ENCODE measurements at regions not wholly inside any gene's neighbourhood (a gene's known extent, or its start where the extent isn't known, plus 50 kb on each side); places are given as distances from the start of the nearest gene placed in this dataset.

- Histone ChIP-seq H3K27ac (ENCODE audit: low read length) (no peak overlapping the region), H3K79me2 (ENCODE audit: low read length) (no peaks in the 10 kb centered on the region), H3K4me2 (ENCODE audit: low read depth, low read length) (no peak overlapping the region), H3K4me1 (ENCODE audit: low read length) (peaks cover 25% of the 10 kb centered on the region), H3K9me3 (replicated peaks; ENCODE audit: insufficient read depth, low read length) (no peaks in the 10 kb centered on the region), H2AFZ (ENCODE audit: low read length) (no peak overlapping the region), H3F3A (ENCODE audit: insufficient read depth, low read length) (peaks cover 20% of the 10 kb centered on the region), H3K9ac (ENCODE audit: low read length) (no peak overlapping the region), H3K27me3 (replicated peaks; ENCODE audit: insufficient read depth, low read length) (no peaks in the 10 kb centered on the region), H3K4me3 (ENCODE audit: low read length) (no peak overlapping the region), H3K9me2 (replicated peaks; ENCODE audit: insufficient read depth, low read length) (no peaks in the 10 kb centered on the region), H4K20me1 (ENCODE audit: insufficient read depth, low read length) (no peaks in the 10 kb centered on the region), H3K36me3 (replicated peaks; ENCODE audit: insufficient read depth, low read length) (no peaks in the 10 kb centered on the region)
- TF ChIP-seq EZH2 (optimal IDR thresholded peaks at IDR 0.05; ENCODE audit: low read depth, low read length) = no peak
- TF ChIP-seq EZH2phosphoT487 (IDR thresholded peaks at IDR 0.05; ENCODE audit: low read length) = no peak
- no peak for TF ChIP-seq CTCF (IDR thresholded peaks at IDR 0.05; ENCODE audit: low read length)
- DNase-seq = no peak
Observed at GRCh38 chr2:7992612-7993602, 688.9 kb upstream of the ID2 start.

GRCh38 chr2:7994397-7994951 is 687.4 kb upstream of the ID2 start:
- Histone ChIP-seq H4K20me1 (ENCODE audit: insufficient read depth, low read length) (no peaks in the 10 kb centered on the region), H2AFZ (ENCODE audit: low read length) (no peak overlapping the region), H3K36me3 (replicated peaks; ENCODE audit: insufficient read depth, low read length) (no peaks in the 10 kb centered on the region), H3K9me2 (replicated peaks; ENCODE audit: insufficient read depth, low read length) (no peaks in the 10 kb centered on the region), H3K4me2 (ENCODE audit: low read depth, low read length) (no peak overlapping the region), H3K9me3 (replicated peaks; ENCODE audit: insufficient read depth, low read length) (no peaks in the 10 kb centered on the region), H3K4me1 (ENCODE audit: low read length) (peaks cover 25% of the 10 kb centered on the region), H3K27ac (ENCODE audit: low read length) (no peak overlapping the region), H3K4me3 (ENCODE audit: low read length) (no peak overlapping the region), H3K79me2 (ENCODE audit: low read length) (no peaks in the 10 kb centered on the region), H3F3A (ENCODE audit: insufficient read depth, low read length) (peaks cover 20% of the 10 kb centered on the region), H3K9ac (ENCODE audit: low read length) (no peak overlapping the region), H3K27me3 (replicated peaks; ENCODE audit: insufficient read depth, low read length) (no peaks in the 10 kb centered on the region)
- TF ChIP-seq EZH2 (optimal IDR thresholded peaks at IDR 0.05; ENCODE audit: low read depth, low read length) (no peak), EZH2phosphoT487 (IDR thresholded peaks at IDR 0.05; ENCODE audit: low read length) (no peak), CTCF (IDR thresholded peaks at IDR 0.05; ENCODE audit: low read length) (no peak)
- no peak for DNase-seq

- peak overlapping the region; percentile 43; the same call in 1 of the 2 replicates for H3K27ac ChIP-seq (ENCODE audit: low read length)
- no peaks in the 10 kb centered on the region for H4K20me1 ChIP-seq (ENCODE audit: insufficient read depth, low read length)
- H3K9me3 ChIP-seq (replicated peaks; ENCODE audit: insufficient read depth, low read length) = no peaks in the 10 kb centered on the region
- H3K4me1 ChIP-seq (ENCODE audit: low read length) = peaks cover 25% of the 10 kb centered on the region
- no peak overlapping the region for H2AFZ ChIP-seq (ENCODE audit: low read length)
- peaks cover 20% of the 10 kb centered on the region for H3F3A ChIP-seq (ENCODE audit: insufficient read depth, low read length)
- no peak overlapping the region for H3K9ac ChIP-seq (ENCODE audit: low read length)
- TF ChIP-seq EZH2phosphoT487 (IDR thresholded peaks at IDR 0.05; ENCODE audit: low read length) = no peak
- no peak for TF ChIP-seq EZH2 (optimal IDR thresholded peaks at IDR 0.05; ENCODE audit: low read depth, low read length)
- TF ChIP-seq CTCF (IDR thresholded peaks at IDR 0.05; ENCODE audit: low read length) = no peak
- no peak overlapping the region for H3K4me3 ChIP-seq (ENCODE audit: low read length)
- peak overlapping the region; percentile 64 for H3K4me2 ChIP-seq (ENCODE audit: low read depth, low read length)
- no peaks in the 10 kb centered on the region for H3K79me2 ChIP-seq (ENCODE audit: low read length)
- DNase-seq = peak; percentile 90
- H3K27me3 ChIP-seq (replicated peaks; ENCODE audit: insufficient read depth, low read length) = no peaks in the 10 kb centered on the region
- no peaks in the 10 kb centered on the region for H3K9me2 ChIP-seq (replicated peaks; ENCODE audit: insufficient read depth, low read length)
- H3K36me3 ChIP-seq (replicated peaks; ENCODE audit: insufficient read depth, low read length) = no peaks in the 10 kb centered on the region
Observed at GRCh38 chr2:7997279-7997678, 684.6 kb upstream of the ID2 start.
